Ishikawa (cell line): ENCODE measurements at regions not wholly inside any gene's neighbourhood (a gene's known extent, or its start where the extent isn't known, plus 50 kb on each side); places are given as distances from the start of the nearest gene placed in this dataset.

Source experiments
- EGR1 ChIP-seq: IDR thresholded peaks from 2 replicates; pipeline ENCODE4 v1.6.1; 2012
- EP300 ChIP-seq: IDR thresholded peaks from 2 replicates; pipeline ENCODE4 v1.6.1; 2012; ENCODE audit warnings: borderline replicate concordance
- MAX ChIP-seq: IDR thresholded peaks from 2 replicates; pipeline ENCODE4 v1.6.1; 2012
- RAD21 ChIP-seq: IDR thresholded peaks from 2 replicates; pipeline ENCODE4 v1.6.1; 2012; ENCODE audit warnings: low read depth
- TCF12 ChIP-seq: IDR thresholded peaks from 2 replicates; pipeline ENCODE4 v1.6.1; 2012; ENCODE audit warnings: low read depth
- TEAD4 ChIP-seq: IDR thresholded peaks from 2 replicates; pipeline ENCODE4 v1.6.1; 2012
- YY1 ChIP-seq: IDR thresholded peaks from 2 replicates; pipeline ENCODE4 v1.6.1; 2012; ENCODE audit warnings: low read depth

DNA sequence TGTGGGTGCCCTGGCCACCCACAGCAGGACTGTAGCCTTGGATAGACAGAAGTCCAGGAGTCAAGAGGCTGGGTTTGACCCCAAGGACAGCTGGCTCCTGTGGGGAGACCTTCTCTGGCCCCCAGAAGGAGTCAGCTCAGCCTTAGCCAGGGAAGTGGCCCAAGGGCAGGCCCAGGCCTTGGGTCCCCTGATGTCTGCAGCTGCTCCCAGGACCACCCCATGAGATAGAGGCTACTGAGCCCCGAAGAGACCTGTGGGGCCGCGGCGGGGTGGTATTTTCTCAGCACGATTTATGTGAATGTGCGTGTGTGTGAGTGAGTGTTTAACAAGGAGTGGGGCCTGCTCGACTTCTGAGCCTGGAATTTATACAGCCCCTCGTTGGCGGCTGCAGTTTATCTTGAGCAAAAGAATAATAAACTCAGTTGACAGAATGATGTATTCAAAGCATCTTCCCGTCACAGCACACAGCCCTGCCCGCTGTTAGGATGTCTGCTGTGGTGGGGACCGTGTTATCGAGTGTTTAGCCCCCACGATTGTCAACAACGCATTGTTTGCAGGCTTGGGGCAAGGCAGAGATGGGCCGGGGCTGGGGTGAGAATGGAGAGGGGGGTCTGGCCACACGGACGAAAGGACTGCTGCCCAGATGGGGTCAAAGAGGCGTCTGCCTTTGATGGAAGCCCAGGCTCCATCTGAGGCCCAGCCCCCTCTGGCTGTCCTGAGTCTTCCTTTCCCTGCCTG is 163.3 kb downstream of the VEGFA start:
- TF ChIP-seq EGR1 (no peak), EP300 (no peak), TCF12 (no peak), YY1 (no peak), RAD21 (no peak), TEAD4 (no peak), MAX (no peak)
